22Rv1 (cell line): ENCODE measurements at regions not wholly inside any gene's neighbourhood (a gene's known extent, or its start where the extent isn't known, plus 50 kb on each side); places are given as distances from the start of the nearest gene placed in this dataset.

ENCODE experiments used
- CTCF ChIP-seq: fragments of 450-650 bp; IDR thresholded peaks from 2 replicates; pipeline ENCODE4 v1.5.1; 2017; ENCODE audit warnings: mild to moderate bottlenecking
- ZFX ChIP-seq: fragments of 450-650 bp; IDR thresholded peaks from 2 replicates; pipeline ENCODE4 v1.6.1; 2017; ENCODE audit warnings: antibody characterized with exemption, borderline replicate concordance

- TF ChIP-seq CTCF (no peak), ZFX (no peak)
Observed at GRCh38 chr14:31949709-31950108, 127.4 kb upstream of the ARHGAP5 start.
